ENCODE measurements at regions not wholly inside any gene's neighbourhood (a gene's known extent, or its start where the extent isn't known, plus 50 kb on each side); places are given as distances from the start of the nearest gene placed in this dataset.

DNA sequence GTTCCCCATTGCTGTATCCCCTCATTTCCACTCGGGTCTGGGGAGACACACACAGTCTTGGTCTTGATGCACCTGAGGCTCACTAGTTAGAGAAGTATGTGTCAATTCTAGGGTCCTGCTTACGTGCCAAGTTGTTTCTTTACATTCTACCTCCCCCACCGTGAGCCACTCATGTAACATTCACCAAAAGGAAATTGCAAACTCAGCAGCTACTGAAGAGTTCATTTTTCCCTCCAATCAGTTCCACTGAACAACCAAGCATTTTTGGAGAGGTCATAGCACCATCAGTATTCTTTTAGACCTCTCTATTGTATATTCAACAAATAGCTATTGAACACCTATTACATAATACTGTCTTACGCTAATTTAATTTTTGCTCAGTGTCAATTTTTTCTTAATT, 281.1 kb downstream of the SH3GL2 start:
- H3K4me3 ChIP-seq (ENCODE audit: control insufficient read depth, low read depth, low read length), result no peak overlapping the region
- TF ChIP-seq, protein P1, sequence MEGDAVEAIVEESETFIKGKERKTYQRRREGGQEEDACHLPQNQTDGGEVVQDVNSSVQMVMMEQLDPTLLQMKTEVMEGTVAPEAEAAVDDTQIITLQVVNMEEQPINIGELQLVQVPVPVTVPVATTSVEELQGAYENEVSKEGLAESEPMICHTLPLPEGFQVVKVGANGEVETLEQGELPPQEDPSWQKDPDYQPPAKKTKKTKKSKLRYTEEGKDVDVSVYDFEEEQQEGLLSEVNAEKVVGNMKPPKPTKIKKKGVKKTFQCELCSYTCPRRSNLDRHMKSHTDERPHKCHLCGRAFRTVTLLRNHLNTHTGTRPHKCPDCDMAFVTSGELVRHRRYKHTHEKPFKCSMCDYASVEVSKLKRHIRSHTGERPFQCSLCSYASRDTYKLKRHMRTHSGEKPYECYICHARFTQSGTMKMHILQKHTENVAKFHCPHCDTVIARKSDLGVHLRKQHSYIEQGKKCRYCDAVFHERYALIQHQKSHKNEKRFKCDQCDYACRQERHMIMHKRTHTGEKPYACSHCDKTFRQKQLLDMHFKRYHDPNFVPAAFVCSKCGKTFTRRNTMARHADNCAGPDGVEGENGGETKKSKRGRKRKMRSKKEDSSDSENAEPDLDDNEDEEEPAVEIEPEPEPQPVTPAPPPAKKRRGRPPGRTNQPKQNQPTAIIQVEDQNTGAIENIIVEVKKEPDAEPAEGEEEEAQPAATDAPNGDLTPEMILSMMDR (conservative IDR thresholded peaks at IDR 0.05; ENCODE audit: control insufficient read depth, insufficient read depth, low read depth, low read length), result no peak
- no peak for DNase-seq (ENCODE audit: low read depth)

DNA sequence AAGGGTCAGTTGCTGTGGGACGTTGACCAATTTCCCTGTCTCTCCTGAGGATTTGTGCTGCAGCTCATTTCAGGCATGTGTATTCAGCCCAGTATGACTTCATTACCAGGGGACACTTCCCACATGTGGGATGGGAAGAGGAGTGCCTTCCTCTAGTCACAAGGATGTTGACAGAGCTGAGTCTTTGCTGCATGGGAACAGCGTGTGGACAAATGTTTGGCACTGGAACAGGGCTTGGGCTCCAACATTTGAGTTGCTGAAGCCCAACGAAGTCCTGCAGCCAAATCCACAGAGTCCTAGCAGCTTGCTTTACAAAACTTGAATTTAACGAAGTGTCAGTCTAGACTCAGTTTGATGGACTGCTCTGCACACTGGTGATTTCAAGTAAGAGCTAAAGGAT, 283.2 kb downstream of the SH3GL2 start:
- no peak for DNase-seq (ENCODE audit: low read depth)
- TF ChIP-seq, protein P1 (conservative IDR thresholded peaks at IDR 0.05; ENCODE audit: control insufficient read depth, insufficient read depth, low read depth, low read length), result no peak
- H3K4me3 ChIP-seq (ENCODE audit: control insufficient read depth, low read depth, low read length), result no peak overlapping the region

DNA sequence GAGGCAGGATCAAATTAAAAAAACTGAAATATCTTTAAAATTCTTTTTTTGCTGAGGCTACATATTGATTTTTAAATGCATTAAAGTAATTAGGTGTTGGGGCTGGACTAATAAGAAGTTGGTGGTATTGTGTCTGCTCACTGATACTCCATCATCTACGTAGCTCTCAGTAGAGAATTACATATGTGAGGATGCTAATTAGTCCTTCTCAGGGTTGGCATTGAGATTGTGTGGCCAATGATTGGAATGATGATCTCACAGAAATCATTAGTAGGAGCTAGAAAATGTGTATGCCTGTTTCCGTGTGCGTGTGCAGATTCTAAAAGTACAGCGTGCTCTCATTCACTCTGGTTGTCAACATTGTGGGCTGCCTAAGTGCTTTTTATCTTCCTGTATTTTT, 283.8 kb downstream of the SH3GL2 start:
- no peak overlapping the region for H3K4me3 ChIP-seq (ENCODE audit: control insufficient read depth, low read depth, low read length)
- no peak for DNase-seq (ENCODE audit: low read depth)
- TF ChIP-seq, protein P1 (conservative IDR thresholded peaks at IDR 0.05; ENCODE audit: control insufficient read depth, insufficient read depth, low read depth, low read length), result no peak

DNA sequence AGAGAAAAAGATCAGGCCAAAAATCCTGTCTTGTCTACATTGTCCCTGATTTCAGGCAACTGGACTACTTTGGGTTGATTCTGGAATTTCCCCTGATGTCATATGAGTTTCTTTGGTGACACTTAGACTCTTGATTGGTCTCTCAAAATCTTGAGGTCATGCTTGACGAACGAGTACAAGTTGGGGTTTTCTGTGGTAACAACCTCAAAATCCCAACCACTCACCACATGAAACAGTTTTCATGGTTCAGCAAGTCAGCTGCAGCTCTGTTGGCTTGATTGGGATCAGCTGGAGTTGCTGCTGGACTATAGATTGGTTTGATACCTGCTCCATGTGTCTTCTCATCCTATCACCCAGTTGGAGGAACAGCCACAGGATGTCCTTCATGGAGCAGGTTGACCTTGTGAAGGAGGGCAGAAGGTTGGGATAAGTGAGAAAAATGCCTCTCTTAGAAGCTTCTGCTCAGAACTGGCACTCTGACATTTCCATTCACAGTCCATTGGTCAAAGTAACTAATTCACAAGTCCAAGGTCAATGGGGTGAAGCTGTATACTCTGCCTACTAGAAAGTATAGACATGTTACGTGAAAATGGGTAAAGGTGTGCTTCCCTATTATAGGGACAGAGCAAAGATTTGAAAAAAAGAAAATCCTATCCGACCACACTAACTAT, 284.5 kb downstream of the SH3GL2 start:
- no peak overlapping the region for H3K4me3 ChIP-seq (ENCODE audit: control insufficient read depth, low read depth, low read length)
- DNase-seq (ENCODE audit: low read depth), result no peak
- TF ChIP-seq, protein P1 (conservative IDR thresholded peaks at IDR 0.05; ENCODE audit: control insufficient read depth, insufficient read depth, low read depth, low read length), result no peak

DNA sequence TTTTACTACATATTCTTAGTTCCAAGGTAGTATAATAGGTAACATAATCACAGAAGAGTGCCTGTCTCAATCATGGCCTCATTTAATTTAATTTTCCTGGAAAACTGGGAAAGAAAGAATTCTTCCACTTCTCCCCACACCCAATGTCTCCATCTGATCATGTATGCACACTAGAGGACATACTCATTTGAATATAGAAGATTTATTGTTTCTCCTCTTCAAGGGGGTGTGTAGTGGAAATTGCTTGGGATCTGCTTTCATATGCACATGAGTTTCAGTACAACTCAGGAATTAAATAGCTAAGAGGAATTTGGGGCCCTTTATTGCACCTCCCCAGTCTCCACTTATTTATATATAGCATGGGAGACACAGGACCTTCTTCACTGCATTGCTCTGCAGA, 285.1 kb downstream of the SH3GL2 start:
- H3K4me3 ChIP-seq (ENCODE audit: control insufficient read depth, low read depth, low read length), result no peak overlapping the region
- TF ChIP-seq, protein P1 (conservative IDR thresholded peaks at IDR 0.05; ENCODE audit: control insufficient read depth, insufficient read depth, low read depth, low read length), result no peak
- no peak for DNase-seq (ENCODE audit: low read depth)

DNA sequence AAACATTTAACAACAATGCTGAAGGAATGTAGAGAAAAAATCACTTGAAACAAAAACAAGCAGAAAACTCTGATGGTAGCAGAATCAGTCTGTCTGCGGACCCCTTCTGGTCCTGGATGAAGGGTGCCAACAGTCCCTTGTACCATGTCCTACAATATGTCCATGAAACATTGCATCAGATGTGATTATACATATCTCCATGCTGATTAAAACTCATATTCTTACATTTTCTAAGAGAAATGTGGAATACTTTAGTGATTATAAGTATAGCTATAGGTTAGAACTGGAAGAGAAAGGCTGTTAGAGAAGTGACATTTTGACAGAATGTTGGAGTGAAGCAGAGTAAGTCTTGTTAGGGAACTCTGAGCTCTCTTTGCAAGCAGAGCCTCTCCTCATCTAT, 286.1 kb downstream of the SH3GL2 start:
- DNase-seq (ENCODE audit: low read depth), result no peak
- TF ChIP-seq, protein P1 (conservative IDR thresholded peaks at IDR 0.05; ENCODE audit: control insufficient read depth, insufficient read depth, low read depth, low read length), result no peak
- H3K4me3 ChIP-seq (ENCODE audit: control insufficient read depth, low read depth, low read length), result no peak overlapping the region

DNA sequence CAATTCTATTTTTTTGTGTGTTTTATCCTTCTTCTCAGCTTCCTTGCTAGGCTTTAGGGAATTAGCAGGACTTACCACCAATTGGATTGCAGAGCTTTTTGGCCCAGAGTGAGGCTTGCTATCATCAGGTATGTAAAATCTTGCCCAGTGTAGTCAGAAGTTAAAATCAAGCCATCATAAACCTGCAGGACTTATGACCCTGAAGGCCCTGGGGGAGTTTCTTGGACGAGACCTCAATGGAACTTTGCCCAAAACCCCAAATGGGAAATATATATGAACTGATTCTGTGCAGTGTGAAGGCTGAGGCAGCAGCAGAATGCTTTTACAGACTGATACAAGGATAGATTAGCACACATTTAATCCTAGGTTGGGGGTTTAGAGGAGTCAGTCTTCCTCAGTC, 287.0 kb downstream of the SH3GL2 start:
- DNase-seq (ENCODE audit: low read depth), result no peak
- no peak overlapping the region for H3K4me3 ChIP-seq (ENCODE audit: control insufficient read depth, low read depth, low read length)
- TF ChIP-seq, protein P1 (conservative IDR thresholded peaks at IDR 0.05; ENCODE audit: control insufficient read depth, insufficient read depth, low read depth, low read length), result no peak
